Activated naive CD8-positive, alpha-beta T cell treated with anti-CD3 and anti-CD28 coated beads for 36 hours (primary cell): ENCODE measurements at regions not wholly inside any gene's neighbourhood (a gene's known extent, or its start where the extent isn't known, plus 50 kb on each side); places are given as distances from the start of the nearest gene placed in this dataset.
"Not testable (repeated sequence)": the region's sequence is repeated elsewhere in the genome, so short reads cannot be mapped to it uniquely, and the experiment has no call there.

Source experiments
- DNase-seq: peaks from one replicate; pipeline ENCODE4 v3.0.0; 2021
- H3K27ac Mint-ChIP-seq: one replicate; pipeline ENCODE4 v1.8.0; 2022; ENCODE audit warnings: mild to moderate bottlenecking, moderate library complexity, mixed read lengths
- H3K27me3 Mint-ChIP-seq: one replicate; pipeline ENCODE4 v1.8.0; 2022; ENCODE audit warnings: mild to moderate bottlenecking, mixed read lengths
- H3K36me3 Mint-ChIP-seq: one replicate; pipeline ENCODE4 v1.8.0; 2021; ENCODE audit warnings: mild to moderate bottlenecking, mixed read lengths
- H3K4me1 Mint-ChIP-seq: one replicate; pipeline ENCODE4 v1.8.0; 2021; ENCODE audit warnings: mixed read lengths
- H3K4me3 Mint-ChIP-seq: one replicate; pipeline ENCODE4 v1.8.0; 2022; ENCODE audit warnings: mild to moderate bottlenecking, moderate library complexity, mixed read lengths
- H3K9me3 Mint-ChIP-seq: one replicate; pipeline ENCODE4 v1.8.0; 2022; ENCODE audit warnings: mixed read lengths

DNA sequence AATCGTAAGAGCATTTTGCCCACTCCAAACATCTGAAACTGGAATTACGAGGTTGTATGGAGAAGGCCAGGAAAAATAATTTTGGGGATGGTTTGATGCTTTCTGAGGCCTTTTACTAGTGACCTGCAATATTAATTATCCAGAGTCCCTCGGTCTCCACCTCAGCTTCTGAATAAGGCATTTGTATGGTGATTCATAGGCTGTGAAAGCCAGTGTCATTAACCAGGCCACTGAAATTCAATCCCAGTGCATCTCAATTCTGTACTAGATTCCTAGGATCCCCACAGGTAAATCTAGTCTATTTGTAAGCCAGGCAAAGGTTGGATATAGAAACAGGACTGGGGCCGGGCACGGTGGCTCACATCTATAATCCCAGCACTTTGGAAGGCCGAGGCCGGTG lies 135.4 kb upstream of the RBPJ start:
- H3K4me3 Mint-ChIP-seq: no peak overlapping the region

DNA sequence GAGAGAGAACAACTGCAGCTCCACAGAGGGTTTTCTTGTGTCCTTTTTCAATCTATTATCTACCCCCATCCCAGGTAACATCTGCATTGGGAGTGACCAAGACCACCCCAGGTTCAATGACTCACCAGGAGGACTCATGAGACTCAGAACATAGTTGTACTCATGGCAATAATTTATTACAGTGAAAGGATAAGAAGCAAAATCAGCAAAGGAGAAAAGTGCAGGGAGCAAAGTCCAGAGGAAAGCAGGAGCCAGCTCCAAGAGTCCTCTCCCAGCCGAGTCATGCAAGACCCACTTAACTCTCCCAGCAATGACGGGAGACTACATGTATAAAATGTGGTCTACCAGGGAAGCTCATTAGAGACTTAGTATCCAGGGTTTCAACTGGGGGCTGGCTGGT lies 129.5 kb upstream of the RBPJ start:
- no peak for DNase-seq
- H3K4me3 Mint-ChIP-seq: no peak overlapping the region
- H3K9me3 Mint-ChIP-seq: peaks cover 3% of the 10 kb centered on the region
- H3K4me1 Mint-ChIP-seq: peaks cover 33% of the 10 kb centered on the region
- no peaks in the 10 kb centered on the region for H3K27me3 Mint-ChIP-seq
- H3K36me3 Mint-ChIP-seq: no peaks in the 10 kb centered on the region
- H3K27ac Mint-ChIP-seq: no peak overlapping the region

More for the DNA sequence above, 135.4 kb upstream of the RBPJ start:
- Mint-ChIP-seq H3K4me1 (no peaks in the 10 kb centered on the region), H3K36me3 (peaks cover 2% of the 10 kb centered on the region), H3K27me3 (no peaks in the 10 kb centered on the region), H3K9me3 (no peaks in the 10 kb centered on the region), H3K27ac (no peak overlapping the region)
- no peak for DNase-seq

- H3K27me3 Mint-ChIP-seq: no peaks in the 10 kb centered on the region
- H3K9me3 Mint-ChIP-seq: peaks cover 3% of the 10 kb centered on the region
- peak overlapping the region; percentile 82 for H3K27ac Mint-ChIP-seq
- peaks cover 49% of the 10 kb centered on the region for H3K4me1 Mint-ChIP-seq
- no peaks in the 10 kb centered on the region for H3K36me3 Mint-ChIP-seq
- peak overlapping the region; percentile 5 for H3K4me3 Mint-ChIP-seq
- peak; percentile 7 for DNase-seq
These were observed 127.6 kb upstream of the RBPJ start for GRCh38 chr4:26192899-26193869.

DNA sequence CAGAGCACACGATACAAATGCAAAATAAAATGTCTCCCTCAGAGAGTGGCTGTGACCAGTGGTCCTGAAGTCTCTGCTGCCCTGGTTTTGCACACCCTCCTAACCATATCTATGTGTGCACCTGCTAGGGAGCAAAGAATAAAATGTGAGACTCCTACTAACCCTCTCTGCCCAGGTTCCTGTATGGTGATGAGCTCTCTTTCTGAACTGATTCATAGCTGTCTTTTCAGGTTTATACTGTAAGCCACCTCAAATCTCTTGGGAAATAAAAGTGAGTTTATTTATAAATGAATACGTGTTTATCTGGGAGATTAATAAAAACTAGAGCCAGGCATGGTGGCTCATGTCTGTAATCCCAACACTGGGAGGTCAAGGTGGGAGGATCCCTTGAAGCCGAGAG lies 126.0 kb upstream of the RBPJ start:
- Mint-ChIP-seq H3K4me3 (no peak overlapping the region), H3K27ac (no peak overlapping the region), H3K36me3 (peaks cover 3% of the 10 kb centered on the region), H3K27me3 (no peaks in the 10 kb centered on the region), H3K9me3 (peaks cover 3% of the 10 kb centered on the region), H3K4me1 (peaks cover 60% of the 10 kb centered on the region)
- no peak for DNase-seq

- H3K9me3 Mint-ChIP-seq: peaks cover 4% of the 10 kb centered on the region
- H3K4me3 Mint-ChIP-seq: no peak overlapping the region
- peaks cover 4% of the 10 kb centered on the region for H3K27me3 Mint-ChIP-seq
- peaks cover 3% of the 10 kb centered on the region for H3K36me3 Mint-ChIP-seq
- H3K27ac Mint-ChIP-seq: peak overlapping the region; percentile 95
- DNase-seq: no peak
- H3K4me1 Mint-ChIP-seq: peaks cover 65% of the 10 kb centered on the region
These were observed 124.2 kb upstream of the RBPJ start for GRCh38 chr4:26196567-26196966.

GRCh38 chr4:26197018-26197779 lies 123.6 kb upstream of the RBPJ start:
- peaks cover 9% of the 10 kb centered on the region for H3K27me3 Mint-ChIP-seq
- H3K27ac Mint-ChIP-seq: peak overlapping the region; percentile 95
- H3K36me3 Mint-ChIP-seq: peaks cover 6% of the 10 kb centered on the region
- H3K9me3 Mint-ChIP-seq: peaks cover 6% of the 10 kb centered on the region
- peaks cover 66% of the 10 kb centered on the region for H3K4me1 Mint-ChIP-seq
- peak; percentile 76 for DNase-seq
- peak overlapping the region; percentile 46 for H3K4me3 Mint-ChIP-seq

GRCh38 chr4:26198931-26199330 lies 121.9 kb upstream of the RBPJ start:
- not testable (repeated sequence) for DNase-seq, H3K4me3 Mint-ChIP-seq
- Mint-ChIP-seq H3K27ac (peak overlapping the region; percentile 47), H3K27me3 (peaks cover 13% of the 10 kb centered on the region), H3K9me3 (peaks cover 11% of the 10 kb centered on the region), H3K4me1 (peaks cover 56% of the 10 kb centered on the region), H3K36me3 (peaks cover 11% of the 10 kb centered on the region)

DNA sequence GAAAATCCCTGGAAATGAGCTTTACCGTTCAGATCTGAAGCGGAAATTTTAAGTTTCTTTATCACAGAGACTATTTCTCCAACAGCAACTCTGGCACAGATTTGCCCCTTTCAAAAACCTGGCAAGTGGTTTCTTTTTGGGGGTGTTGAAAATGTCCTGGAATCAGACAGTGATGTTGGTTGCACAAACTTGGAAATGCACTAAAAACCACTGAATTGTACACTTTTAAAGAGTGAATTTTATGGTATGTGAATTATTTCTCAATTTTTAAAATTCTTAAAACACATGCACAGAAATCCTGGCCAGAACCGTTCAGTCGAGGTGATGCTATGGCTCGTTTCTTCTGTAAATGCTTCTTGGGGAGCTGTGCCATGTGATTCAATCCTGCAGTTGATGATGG lies 121.2 kb upstream of the RBPJ start:
- Mint-ChIP-seq H3K9me3 (peaks cover 10% of the 10 kb centered on the region), H3K27ac (no peak overlapping the region), H3K4me3 (no peak overlapping the region), H3K4me1 (peaks cover 56% of the 10 kb centered on the region), H3K27me3 (peaks cover 13% of the 10 kb centered on the region), H3K36me3 (peaks cover 11% of the 10 kb centered on the region)
- no peak for DNase-seq

- no peak for DNase-seq
- peaks cover 15% of the 10 kb centered on the region for H3K27me3 Mint-ChIP-seq
- no peak overlapping the region for H3K27ac Mint-ChIP-seq
- H3K9me3 Mint-ChIP-seq: peaks cover 10% of the 10 kb centered on the region
- H3K4me1 Mint-ChIP-seq: peaks cover 50% of the 10 kb centered on the region
- H3K36me3 Mint-ChIP-seq: peaks cover 11% of the 10 kb centered on the region
- no peak overlapping the region for H3K4me3 Mint-ChIP-seq
These were observed 119.7 kb upstream of the RBPJ start for GRCh38 chr4:26201120-26201519.

- H3K36me3 Mint-ChIP-seq: peaks cover 9% of the 10 kb centered on the region
- no peak overlapping the region for H3K4me3 Mint-ChIP-seq
- H3K4me1 Mint-ChIP-seq: peaks cover 22% of the 10 kb centered on the region
These were observed 116.5 kb upstream of the RBPJ start for GRCh38 chr4:26204249-26204825.

DNA sequence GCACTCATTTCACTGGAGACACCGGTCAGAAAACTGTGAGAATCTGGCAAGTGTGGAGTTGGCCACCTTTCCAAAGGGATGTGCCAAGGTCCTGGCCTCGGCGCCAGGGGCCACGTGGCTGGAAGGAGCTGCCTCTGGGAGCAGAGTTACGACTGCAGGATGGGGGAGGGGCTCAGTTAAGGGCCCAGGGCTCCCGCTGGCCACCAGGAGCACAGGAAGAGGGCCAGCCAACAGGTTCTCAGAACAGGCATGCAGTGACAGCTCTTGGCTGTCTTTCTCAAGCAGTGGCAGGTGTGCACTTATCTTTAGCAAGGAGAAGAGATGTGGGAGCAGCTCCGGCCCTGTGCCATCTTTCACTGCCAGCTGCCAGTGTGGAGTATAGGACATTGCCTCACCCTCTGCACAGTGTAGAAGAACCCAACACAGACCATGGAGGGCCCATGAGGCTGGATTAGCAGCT lies 115.9 kb upstream of the RBPJ start:
- H3K9me3 Mint-ChIP-seq: peaks cover 10% of the 10 kb centered on the region
- peaks cover 19% of the 10 kb centered on the region for H3K4me1 Mint-ChIP-seq
- no peak for DNase-seq
- no peak overlapping the region for H3K4me3 Mint-ChIP-seq
- H3K36me3 Mint-ChIP-seq: peaks cover 8% of the 10 kb centered on the region
- no peak overlapping the region for H3K27ac Mint-ChIP-seq
- peaks cover 21% of the 10 kb centered on the region for H3K27me3 Mint-ChIP-seq

More at GRCh38 chr4:26204249-26204825, 116.5 kb upstream of the RBPJ start:
- Mint-ChIP-seq H3K27me3 (peaks cover 17% of the 10 kb centered on the region), H3K9me3 (peaks cover 10% of the 10 kb centered on the region), H3K27ac (peak overlapping the region; percentile 18)
- DNase-seq: no peak

GRCh38 chr4:26206339-26206738 lies 114.5 kb upstream of the RBPJ start:
- peaks cover 8% of the 10 kb centered on the region for H3K36me3 Mint-ChIP-seq
- no peak overlapping the region for H3K4me3 Mint-ChIP-seq
- DNase-seq: no peak
- no peak overlapping the region for H3K27ac Mint-ChIP-seq
- H3K27me3 Mint-ChIP-seq: peaks cover 32% of the 10 kb centered on the region
- peaks cover 16% of the 10 kb centered on the region for H3K4me1 Mint-ChIP-seq
- H3K9me3 Mint-ChIP-seq: peaks cover 8% of the 10 kb centered on the region

DNA sequence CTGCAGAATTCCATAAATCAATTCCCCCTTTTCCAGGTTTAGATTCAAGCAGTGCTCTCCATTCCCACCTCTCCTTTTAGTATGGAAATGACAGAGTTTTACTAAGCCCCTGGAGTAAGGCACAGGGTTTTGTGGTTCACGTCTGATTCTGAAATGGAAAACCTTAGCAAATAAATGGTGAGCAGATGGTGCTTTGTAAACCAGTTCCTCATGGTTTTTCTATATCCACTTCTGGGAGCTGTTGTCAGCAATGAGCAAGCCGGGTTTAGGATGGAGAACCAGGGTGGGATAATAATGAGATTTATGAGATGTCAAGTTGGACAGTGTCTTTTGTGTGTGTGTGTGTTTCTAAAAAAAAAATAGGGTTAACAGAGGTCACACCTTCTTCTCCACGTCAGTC lies 113.8 kb upstream of the RBPJ start:
- Mint-ChIP-seq H3K9me3 (peaks cover 6% of the 10 kb centered on the region), H3K36me3 (peaks cover 5% of the 10 kb centered on the region), H3K27me3 (peaks cover 29% of the 10 kb centered on the region), H3K4me3 (no peak overlapping the region), H3K27ac (no peak overlapping the region), H3K4me1 (peaks cover 14% of the 10 kb centered on the region)
- no peak for DNase-seq

- no peak overlapping the region for H3K27ac Mint-ChIP-seq
- H3K9me3 Mint-ChIP-seq: peaks cover 6% of the 10 kb centered on the region
- H3K4me1 Mint-ChIP-seq: peaks cover 14% of the 10 kb centered on the region
- no peak for DNase-seq
- H3K4me3 Mint-ChIP-seq: no peak overlapping the region
- H3K27me3 Mint-ChIP-seq: peaks cover 29% of the 10 kb centered on the region
- H3K36me3 Mint-ChIP-seq: peaks cover 5% of the 10 kb centered on the region
These were observed 113.2 kb upstream of the RBPJ start for GRCh38 chr4:26207631-26208030.
